ENCODE measurements at regions not wholly inside any gene's neighbourhood (a gene's known extent, or its start where the extent isn't known, plus 50 kb on each side); places are given as distances from the start of the nearest gene placed in this dataset.

- FAIRE-seq (no peak), ATAC-seq (no peak), DNase-seq (ENCODE audit: extremely low read depth in 1 of 4, low spot score in 3 of 4) (no peak)
- Histone ChIP-seq H3K27ac (ENCODE audit: extremely low read depth, low read depth, low read length) (no peak overlapping the region), H3K4me1 (replicated peaks in 1 of 2; ENCODE audit: control insufficient read depth in 2 of 2, insufficient read depth in 2 of 2, low read length in 2 of 2) (no peaks in the 10 kb centered on the region), H3K27me3 (ENCODE audit: control insufficient read depth in 2 of 2, insufficient read depth in 2 of 2, low read length in 2 of 2) (no peaks in the 10 kb centered on the region), H3K4me2 (ENCODE audit: insufficient read depth, low read length) (no peak overlapping the region), H3K9me1 (ENCODE audit: control insufficient read depth, insufficient read depth, low read length) (no peaks in the 10 kb centered on the region), H3K9me3 (replicated peaks; ENCODE audit: control insufficient read depth, insufficient read depth, low read depth, low read length) (no peaks in the 10 kb centered on the region), H3K36me3 (ENCODE audit: control insufficient read depth, insufficient read depth, low read length) (no peaks in the 10 kb centered on the region), H3K4me3 (no peak overlapping the region), H2AFZ (ENCODE audit: low read depth, low read length) (no peak overlapping the region), H3K79me2 (ENCODE audit: control insufficient read depth, insufficient read depth, low read length) (no peaks in the 10 kb centered on the region), H3K9ac (ENCODE audit: insufficient read depth in 1 of 2, low read depth in 2 of 2, low read length in 2 of 2) (no peak overlapping the region), H4K20me1 (replicated peaks; ENCODE audit: control insufficient read depth, insufficient read depth, low read length) (no peaks in the 10 kb centered on the region)
- 0% methylated on average over 2 of the region's 2 CpGs for WGBS (ENCODE audit: insufficient coverage, low coverage, missing lambda C conversion rate)
- BruUV-seq (replicated peaks): no TSS peak
- CTCF ChIA-PET (ENCODE audit: low intra/inter-chr PET ratio): no interaction called here
- in situ Hi-C loops (cut with MboI): no loop called here
- intact Hi-C loops (cut with micrococcal nuclease): no loop called here
- POLR2A ChIA-PET: no interaction called here
- no peak for TF ChIP-seq CEBPB (tag; IDR thresholded peaks at IDR 0.05)
- no peak for TF ChIP-seq SNAPC5 (CRISPR knock-in tag; IDR thresholded peaks at IDR 0.05)
- no peak for TF ChIP-seq NR1H2 (CRISPR knock-in tag; IDR thresholded peaks at IDR 0.05)
- TF ChIP-seq HIVEP1 (CRISPR knock-in tag; IDR thresholded peaks at IDR 0.05): no peak
Observed at GRCh38 chr9:86713470-86713869, 233.8 kb downstream of the GAS1 start.

GRCh38 chr9:86708918-86709835 lies 238.1 kb downstream of the GAS1 start:
- ATAC-seq (no peak), FAIRE-seq (no peak), DNase-seq (ENCODE audit: extremely low read depth in 1 of 4, low spot score in 3 of 4) (no peak)
- Histone ChIP-seq H4K20me1 (replicated peaks; ENCODE audit: control insufficient read depth, insufficient read depth, low read length) (no peaks in the 10 kb centered on the region), H3K36me3 (ENCODE audit: control insufficient read depth, insufficient read depth, low read length) (no peaks in the 10 kb centered on the region), H3K4me3 (no peak overlapping the region), H3K4me2 (ENCODE audit: insufficient read depth, low read length) (no peak overlapping the region), H3K9me3 (replicated peaks; ENCODE audit: control insufficient read depth, insufficient read depth, low read depth, low read length) (no peaks in the 10 kb centered on the region), H3K79me2 (ENCODE audit: control insufficient read depth, insufficient read depth, low read length) (no peaks in the 10 kb centered on the region), H3K4me1 (replicated peaks in 1 of 2; ENCODE audit: control insufficient read depth in 2 of 2, insufficient read depth in 2 of 2, low read length in 2 of 2) (no peaks in the 10 kb centered on the region), H3K27ac (ENCODE audit: extremely low read depth, low read depth, low read length) (no peak overlapping the region), H2AFZ (ENCODE audit: low read depth, low read length) (no peak overlapping the region), H3K27me3 (ENCODE audit: control insufficient read depth in 2 of 2, insufficient read depth in 2 of 2, low read length in 2 of 2) (no peaks in the 10 kb centered on the region), H3K9me1 (ENCODE audit: control insufficient read depth, insufficient read depth, low read length) (no peaks in the 10 kb centered on the region), H3K9ac (ENCODE audit: insufficient read depth in 1 of 2, low read depth in 2 of 2, low read length in 2 of 2) (no peak overlapping the region)
- intact Hi-C loops (cut with micrococcal nuclease): no loop called here
- 0% methylated on average over 4 of the region's 9 CpGs for WGBS (ENCODE audit: insufficient coverage, low coverage, missing lambda C conversion rate)
- TF ChIP-seq TARDBP (IDR thresholded peaks at IDR 0.05) (no peak), BRCA1 (IDR thresholded peaks at IDR 0.05) (no peak), BRCA1 (CRISPR knock-in tag; IDR thresholded peaks at IDR 0.05) (no peak), SAFB2 (IDR thresholded peaks at IDR 0.05; ENCODE audit: borderline replicate concordance, low read depth, low read length, severe bottlenecking) (no peak), ZNF277 (CRISPR knock-in tag; IDR thresholded peaks at IDR 0.05; ENCODE audit: borderline replicate concordance) (no peak), ZNF124 (CRISPR knock-in tag; IDR thresholded peaks at IDR 0.05) (no peak), SMARCC2 (IDR thresholded peaks at IDR 0.05; ENCODE audit: low read depth) (no peak)
- no TSS peak for BruUV-seq (replicated peaks)
- in situ Hi-C loops (cut with MboI): no loop called here
- ChIA-PET POLR2A (interaction anchor here (0.5 kb wide), 1 partner anchor 614 kb away, joined by 3 read pairs; no protein-coding TSS in a partner anchor), CTCF (ENCODE audit: low intra/inter-chr PET ratio) (no interaction called here)

All from K562 (cell line).